Right lung (tissue), 2 donors: ENCODE measurements at regions not wholly inside any gene's neighbourhood (a gene's known extent, or its start where the extent isn't known, plus 50 kb on each side); places are given as distances from the start of the nearest gene placed in this dataset.

ENCODE experiments used
- DNase-seq, 2 donors: peaks; one replicate each; pipeline ENCODE4 v3.0.0-alpha.2; 2013

DNA sequence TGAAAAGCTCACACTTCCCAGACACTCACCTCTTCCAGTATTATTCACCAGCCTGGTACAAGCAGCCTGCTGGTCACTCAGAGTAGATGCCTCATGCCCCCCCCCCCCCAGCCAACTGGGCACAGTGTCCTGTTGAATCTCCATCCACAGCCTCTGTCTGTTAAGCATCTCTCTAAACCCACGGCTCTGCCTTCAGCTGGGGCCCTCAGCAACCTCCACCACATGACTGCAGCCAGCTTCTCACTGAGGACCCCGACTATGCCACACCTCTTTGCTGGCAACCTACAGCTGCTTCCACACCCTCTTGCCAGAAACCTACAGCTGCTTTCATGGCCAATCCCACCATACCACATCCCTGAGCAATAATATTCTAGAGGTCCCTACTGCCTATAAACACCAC, 113.1 kb downstream of the RHOU start:
- DNase-seq = no peak

DNA sequence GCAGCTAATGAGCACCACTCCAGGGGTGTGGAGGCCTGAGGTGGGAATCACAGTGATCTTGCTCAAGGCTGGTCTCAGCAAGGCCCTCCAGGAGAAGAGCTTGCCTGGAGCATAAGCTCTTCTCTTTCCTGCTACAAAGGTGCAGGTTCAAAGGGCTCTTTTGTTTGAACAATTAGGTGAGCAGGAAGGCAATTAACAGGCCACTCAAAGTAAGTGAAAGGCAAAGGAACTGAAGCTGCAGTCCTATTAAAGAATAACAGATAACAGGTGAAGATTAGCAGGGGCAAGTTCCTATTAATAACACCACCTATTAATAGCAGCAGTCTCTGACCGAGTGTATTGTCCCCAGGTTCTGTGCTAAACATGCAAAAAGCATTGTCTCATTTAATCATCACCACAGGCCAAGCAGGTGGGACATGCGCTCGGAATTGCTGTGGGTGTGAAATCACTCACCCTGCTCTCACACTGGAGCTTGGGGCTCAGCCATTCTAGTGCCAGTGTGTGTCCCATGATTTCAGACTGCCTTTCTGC, 113.8 kb downstream of the RHOU start:
- DNase-seq = no peak

DNA sequence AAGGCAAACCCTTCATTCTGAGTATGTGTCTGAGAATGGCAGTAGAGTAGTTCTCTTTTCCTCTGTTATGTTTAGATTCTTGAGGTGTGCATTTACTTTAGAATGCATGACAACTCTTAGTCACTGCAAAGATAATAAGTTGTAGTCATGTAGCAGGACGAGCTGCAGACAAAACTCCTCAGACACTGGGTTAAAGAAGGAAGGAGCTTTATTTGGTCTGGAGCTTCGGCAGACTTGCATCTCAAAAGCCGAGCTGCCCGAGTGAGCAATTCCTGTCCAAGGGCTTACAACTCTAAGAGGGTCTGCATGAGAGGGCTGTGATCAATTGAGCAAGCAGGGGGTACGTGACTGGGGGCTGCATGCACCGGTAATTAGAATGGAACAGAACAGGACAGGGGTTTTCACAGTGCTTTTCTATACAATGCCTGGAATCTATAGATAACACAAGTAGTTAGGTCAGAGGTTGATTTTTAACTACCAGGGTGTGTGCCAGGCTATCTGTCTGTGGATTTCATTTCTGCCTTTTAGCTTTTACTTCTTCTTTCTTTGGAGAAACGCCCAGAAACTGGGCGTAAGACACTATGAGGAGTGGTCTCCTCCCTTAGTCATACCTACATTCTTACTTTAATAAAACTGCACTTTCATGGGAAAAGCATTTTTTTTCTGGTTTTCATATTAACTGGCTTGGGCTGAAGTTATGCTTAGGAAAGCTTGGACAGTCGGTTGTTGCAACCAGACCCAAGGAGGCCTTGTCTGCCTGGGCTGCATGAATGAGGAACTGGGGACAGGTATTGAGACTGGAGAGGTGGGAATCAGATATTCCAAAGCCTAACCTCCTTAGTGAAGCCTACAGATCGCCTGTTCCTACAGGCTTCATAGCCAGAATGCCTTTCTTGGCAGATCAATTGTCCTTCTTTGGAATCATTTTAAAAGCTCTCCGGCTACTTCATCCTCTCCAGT, 115.1 kb downstream of the RHOU start:
- DNase-seq = no peak

DNA sequence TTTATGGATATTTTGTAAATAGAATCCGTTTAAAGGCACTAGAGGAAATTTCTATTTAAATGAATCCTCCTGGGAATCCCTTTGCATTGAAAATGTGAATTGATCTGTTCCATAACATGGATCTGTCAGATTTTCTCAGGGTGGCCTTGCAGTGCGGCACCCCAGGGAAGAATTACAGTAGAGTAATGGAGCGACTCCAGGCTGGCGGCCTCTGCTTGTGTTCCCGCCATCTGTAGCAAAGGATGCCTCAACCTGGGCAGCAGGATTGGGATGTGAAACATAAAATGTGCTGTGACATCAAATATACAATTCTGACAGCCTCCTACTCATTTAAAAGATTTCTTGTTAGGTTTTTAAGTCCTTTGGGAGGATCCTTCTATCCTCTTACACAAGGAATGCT, 115.9 kb downstream of the RHOU start:
- no peak for DNase-seq

DNA sequence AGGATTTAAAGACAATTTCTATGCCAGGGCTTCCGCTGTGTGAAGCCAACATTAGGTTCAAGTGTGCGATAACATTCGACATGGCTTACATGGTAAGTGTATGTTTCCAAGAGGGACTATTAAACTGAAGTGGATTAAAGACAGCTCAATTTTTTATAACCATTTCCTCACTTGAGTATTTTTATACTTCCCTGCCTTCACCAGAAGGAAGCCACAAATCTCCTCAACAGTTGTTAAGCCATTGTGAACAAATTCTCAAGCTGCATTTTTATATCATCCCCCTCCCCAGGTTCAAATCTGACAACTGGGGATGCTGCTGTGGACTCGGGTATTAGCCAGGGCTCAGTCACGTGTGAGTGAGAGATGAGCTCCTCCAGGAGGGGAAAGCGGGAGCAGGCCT, 116.3 kb downstream of the RHOU start:
- DNase-seq = no peak

DNA sequence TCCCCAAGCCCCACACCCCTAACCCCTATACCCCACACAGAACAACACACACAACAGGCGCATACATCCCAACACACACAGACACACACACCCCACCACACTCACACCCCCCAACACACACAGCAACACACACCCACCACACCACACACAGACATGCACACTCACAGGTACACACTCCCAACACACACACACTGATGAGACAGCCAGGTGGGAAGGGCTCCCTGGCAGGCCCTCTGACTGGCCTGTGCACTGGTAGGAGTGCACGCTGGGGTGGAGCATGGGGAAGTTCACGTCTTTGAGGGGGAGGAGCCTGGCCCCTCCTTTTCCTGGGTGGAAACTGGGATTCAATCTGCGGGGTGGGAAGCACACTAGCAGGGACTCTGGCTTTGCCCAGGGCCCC, 116.7 kb downstream of the RHOU start:
- DNase-seq = no peak

DNA sequence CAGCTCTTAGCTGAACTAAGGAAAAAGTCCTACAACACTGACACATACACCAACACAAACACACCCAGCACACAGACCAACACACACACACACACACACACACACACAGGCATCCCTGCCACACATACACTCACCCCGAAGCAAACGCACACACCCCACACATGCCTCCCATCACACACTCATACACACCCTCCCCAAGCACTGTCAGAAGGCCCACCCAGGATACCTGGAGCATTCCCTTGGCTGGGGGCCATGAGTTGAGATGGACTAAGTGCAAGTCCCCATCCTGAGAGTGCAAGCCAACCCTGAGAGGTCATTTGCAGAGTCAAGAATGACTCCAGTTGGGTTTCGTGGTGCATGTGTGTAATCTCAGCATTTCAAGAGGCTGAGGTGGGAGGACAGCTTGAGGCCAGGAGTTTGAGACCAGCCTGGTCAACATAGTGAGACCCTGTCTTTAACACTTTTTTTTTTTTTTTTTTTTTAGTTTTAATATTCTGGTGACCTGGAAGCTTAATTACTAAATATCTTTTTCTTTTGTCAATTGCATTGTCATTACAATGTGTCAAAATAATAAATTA, 117.3 kb downstream of the RHOU start:
- DNase-seq = no peak

DNA sequence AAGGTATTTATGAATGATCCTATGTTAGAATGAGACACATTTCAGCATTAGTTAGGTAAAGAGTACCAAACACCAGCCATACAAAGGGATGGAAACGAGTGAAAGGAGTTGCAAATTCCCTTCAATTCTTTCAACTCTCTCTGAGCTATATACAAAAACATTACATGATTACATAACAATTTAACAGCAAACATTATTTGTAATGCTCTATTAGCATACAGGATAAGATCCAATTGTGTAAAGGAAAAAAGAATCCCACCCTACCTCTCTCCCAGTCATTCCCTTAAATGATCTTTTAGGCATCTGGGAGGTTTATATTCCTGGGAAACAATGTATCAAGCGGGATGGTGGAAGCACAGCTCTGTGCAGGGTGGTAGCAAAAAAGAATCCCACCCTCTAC, 117.9 kb downstream of the RHOU start:
- no peak for DNase-seq

DNA sequence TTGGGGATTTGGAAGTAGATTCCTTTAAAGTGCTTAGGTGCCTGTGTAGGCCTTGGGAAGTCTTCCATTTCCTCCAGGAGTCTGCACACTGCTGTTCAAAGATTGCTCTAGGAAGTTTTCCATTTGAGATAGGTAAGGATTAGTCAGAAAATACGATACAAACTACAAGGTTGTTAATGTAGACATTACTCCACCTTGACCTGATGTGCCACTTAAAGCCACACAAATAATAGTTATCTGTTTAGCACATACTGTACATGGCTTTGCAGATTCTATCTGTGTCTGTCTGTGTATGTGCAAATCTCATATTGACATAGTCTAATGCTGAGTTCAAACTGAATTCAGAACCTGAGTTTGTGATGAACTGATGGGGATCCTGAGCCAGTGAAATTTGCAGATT, 118.4 kb downstream of the RHOU start:
- no peak for DNase-seq

DNA sequence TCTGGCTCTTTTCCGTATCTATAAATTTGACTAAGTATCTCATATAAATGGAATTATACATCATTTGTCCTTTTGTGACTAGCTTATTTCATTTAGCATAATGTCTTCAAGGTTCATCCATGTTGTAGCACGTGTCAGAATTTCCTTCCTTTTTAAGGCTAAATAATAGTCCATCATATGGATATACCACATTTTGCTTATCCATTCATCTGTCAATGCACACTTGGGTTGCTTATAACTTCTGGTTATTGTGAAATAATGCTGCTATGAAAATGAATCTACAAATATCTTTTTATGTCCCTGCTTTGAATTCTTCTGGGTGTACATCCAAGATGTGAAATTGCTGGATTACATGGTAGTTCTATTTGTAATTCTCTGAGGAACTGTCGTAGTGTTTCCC, 119.6 kb downstream of the RHOU start:
- no peak for DNase-seq

DNA sequence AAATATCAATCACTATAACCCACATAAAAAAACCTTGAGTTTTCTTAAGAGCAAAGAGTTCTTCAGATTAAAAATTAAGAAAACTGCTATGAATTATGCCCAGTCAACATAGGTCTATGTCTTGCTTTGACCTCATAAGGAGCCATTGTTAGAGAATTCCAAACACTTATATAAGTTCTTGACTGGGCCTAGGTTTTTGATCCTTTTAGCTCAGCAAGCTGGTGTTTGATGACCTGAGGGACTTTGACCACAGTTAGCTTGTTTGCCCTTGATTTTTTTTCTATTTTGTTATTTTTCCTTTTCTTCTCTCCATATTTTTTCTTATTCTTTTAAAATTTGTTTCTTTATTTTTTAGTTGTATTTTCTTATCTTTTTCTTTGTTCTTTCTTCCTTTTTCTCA, 122.3 kb downstream of the RHOU start:
- no peak for DNase-seq

DNA sequence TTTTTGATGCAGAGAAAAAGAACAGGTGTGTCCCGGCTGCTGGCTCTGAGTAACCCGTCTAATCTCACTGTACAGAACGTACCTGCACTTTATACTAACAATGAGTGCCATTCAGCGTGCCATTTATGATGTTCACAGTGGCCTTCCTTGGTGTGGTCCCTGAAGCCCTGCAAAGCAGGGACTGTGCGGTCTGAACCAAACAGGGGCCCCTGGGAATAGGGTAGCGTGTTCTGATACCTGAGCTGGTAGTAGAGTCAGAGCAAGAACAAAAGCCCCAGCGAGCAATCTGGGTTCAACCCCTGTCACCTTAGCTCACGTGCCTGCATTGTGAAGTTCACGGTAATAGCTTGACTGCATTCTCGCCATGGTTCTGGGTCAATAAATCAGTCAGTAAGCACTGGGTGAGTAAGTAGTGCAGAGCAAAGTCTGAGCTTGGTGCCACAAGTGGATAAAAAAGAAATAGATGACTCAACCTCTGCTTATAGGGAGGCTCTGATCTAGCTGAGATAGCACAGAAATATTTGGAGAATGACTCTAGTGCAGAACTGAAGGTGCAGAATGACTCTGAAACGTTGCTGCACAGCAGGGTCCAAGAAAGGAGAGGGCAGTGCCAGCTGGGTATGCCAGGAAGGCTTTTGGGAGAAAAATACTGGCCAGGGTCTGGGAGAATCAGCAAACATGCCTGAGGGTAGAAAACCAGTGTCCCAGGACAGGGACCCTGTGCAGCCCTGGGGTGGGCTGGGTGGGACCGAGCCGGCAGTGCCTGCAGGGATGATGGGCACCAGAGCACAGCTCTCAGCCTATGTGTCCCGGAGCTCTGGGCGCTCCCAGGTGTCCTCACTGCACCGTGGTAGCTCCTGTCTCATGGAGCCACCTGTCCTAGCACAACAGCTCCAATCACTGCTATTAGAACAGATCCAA, 125.9 kb downstream of the RHOU start:
- no peak for DNase-seq

DNA sequence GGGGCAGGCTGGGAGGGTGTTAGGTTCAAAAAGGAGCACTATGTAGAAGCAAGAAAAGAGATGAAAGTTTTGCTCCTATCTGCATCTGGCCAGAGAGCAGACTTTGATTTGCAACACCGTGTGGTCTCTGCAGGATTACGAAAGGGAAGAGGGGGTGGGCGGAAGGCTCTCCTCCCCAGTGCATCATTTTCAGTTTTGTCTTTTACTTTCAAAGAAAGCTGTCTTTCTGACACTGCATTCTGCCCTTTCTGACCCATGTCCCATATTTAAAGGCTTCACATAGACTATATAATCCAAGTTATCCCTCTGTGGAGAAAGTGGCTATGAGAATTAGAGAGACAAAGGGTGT, 126.5 kb downstream of the RHOU start:
- DNase-seq = no peak

DNA sequence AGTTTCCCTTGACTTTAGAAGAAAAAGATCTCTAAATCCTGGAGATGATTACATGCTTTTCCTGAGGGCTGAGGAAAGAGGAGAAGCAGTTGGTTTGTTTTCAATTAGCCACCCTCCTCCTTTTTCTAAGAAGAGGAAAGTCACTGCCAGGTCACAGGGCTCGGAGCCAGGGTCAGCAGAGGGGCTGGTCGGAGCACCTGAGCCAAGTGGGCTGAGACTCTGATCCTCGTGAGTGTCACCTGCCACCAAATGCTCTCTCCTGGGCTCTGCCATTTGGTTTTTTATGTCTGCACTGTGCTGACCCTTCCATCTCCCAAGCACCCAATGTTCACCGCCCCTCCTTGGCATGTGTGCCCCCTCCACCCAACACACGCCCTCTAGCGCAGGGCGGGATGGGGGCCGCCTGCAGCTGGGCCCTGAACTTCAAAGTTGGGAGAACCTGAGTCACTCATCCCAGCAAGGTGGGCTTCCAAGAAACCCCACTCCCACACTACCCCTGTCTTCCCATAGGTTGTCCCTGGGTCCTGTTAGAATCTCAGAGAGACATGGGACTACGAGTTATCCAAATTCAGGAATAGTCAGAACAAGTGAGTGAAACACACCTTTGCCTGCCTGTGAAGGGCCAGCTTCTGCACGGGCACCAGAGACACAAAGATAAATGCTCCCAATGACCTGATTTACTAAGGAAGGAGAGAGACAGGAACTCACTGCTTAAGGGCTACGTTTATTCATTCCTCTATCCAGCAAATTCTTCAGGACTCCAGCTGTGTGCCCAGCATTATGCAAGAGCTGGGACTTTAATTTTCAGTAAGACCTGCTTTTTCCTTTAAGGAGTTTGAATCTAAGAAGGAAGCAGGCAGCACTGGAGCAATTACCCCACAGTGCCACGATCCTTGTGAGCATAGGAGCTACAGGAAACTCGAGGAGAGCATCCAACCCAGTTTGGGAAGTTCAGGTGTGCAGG, 127.5 kb downstream of the RHOU start:
- DNase-seq = no peak

DNA sequence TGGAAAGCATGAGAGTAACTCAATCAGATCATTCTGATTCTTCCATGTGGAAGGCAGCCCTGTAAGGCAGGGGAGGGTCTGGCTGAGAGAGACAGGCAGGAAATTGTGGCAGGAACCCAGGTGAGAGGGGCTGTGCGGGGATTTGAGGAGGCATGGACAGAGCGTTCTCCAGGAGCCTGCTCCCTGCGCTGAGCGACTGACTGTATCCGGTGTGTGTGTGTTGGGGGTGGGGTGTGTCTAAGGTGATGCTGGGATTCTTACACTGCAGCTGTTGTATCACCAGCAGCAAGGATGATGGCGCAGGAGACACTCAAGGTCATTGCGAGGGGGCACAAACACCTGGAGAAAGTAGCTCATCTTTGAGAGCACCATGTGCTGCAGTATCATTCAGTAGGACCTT, 128.5 kb downstream of the RHOU start:
- DNase-seq = no peak

DNA sequence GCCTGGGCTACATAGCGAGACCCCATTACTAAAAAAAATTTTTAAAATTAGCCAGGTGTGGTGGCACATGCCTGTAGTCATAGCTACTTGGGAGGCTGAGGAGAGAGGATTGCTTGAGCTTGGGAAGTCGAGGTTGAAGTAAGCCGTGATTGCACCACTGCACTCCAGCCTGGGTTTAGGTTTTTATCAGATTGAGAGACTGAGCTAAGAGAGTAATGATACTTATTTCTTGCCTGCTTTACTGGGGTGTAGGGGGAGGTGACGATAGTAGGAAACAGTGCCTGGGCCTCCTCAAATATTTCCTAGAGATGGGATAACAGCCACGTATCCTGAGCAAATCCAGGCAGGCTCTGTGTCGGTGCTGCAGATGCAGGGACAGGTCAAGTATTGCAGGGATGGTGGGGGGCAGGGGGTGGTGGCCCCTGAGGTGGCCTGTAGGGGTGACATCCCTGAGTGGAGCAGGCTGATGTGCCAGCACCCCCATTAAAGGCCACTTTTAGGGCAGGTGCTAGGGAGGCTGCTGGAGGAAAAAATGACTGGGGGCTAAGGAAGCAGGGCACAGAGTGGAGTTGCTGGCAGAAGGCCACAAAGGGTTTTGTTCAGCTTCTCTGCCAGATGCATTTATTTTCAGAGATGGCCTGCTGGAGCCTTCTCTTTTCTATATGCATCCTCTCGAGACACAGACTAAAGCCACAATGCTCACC, 130.5 kb downstream of the RHOU start:
- DNase-seq = no peak

DNA sequence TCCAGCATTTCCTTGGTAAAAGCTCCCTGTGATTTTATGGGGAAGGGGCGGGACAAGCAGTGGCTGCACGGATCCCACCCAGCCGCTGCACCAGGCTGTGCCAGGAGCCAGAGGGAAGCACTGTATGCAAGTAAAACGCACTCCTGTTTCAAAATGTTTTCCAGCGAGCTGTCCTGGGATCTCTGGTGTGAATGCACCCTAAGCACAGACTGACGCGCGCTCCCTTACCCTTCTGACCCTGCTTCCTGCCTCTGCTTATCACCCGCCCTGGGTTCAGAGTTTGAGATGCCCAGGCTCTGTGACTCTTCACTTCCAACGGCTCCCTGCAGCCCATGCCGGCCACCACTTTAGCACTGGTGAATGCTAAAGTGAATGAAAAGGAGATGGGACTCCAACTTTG, 131.2 kb downstream of the RHOU start:
- no peak for DNase-seq

DNA sequence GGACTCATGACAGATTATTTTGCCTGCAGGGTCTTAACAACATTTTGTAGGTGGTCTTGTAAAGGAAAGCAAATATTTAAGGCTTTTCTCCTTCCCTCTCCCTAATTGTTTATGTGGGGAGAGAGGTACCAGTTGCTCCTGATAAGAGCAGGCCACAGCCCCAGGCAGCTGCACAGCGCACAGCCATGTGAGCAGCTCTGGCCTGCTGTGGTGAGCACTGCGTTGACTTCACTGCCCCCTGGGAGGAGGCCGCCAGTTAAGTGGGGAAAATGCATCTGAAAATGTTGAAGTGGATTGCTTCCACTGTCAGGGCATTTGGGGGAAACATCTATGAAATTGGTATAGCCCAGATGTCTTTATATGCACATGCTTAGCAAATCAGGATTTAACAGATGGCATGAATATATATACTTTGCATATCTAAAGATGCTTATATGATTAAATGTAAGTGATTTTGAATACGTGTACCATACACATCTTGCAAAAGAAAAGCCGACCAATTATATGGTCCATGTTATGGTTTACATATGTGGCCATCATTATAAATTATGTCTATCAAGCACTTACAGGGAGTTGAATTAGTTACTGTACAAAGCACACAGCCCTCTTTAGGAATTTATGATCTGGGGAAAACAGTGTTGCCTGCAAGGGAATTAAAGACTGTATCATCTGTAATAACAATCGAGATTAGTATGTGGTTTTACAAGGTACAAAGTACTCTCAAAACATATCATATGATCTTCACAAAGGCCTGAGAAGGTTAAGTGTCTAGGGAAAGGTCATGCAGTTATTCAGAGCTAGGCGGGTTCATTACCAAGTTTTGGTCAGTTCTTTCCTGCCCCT, 132.1 kb downstream of the RHOU start:
- DNase-seq = no peak

DNA sequence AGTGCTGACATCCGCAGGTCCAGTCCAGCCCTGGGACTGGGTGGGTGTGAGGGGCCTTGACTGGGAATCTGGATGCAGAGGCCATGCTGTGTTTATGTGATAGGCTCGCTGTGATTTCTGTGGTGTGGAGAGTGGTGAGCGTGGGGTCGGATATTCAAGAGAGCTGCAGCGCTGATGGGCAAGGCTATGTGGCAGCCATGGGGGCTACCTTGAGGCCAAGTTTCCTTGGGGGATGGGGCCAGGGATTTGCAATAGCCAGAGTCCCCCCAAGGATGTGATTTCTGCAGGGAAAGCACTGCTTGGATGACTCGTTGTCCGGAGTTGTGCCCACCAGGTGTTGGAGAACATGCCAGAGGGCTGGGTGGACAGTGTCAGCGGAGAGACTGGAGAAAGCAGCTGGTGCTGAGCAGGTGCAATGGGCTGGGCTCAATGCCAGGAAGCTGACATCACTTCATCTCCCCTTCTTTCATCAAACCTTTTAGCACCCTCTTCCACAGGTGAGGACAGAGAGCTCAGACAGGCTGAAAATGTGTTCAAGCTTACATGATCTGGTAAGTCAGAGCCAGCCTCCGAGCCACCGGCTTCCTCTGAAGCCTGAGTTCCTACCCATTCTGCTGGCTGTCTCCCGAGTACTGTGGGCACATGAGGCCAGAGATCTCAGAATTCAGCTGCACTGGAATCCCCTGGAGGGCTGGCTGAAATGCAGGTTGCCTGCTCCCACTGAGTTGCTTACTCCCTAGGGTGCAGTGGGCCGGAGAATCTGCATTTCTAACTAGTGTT, 132.9 kb downstream of the RHOU start:
- no peak for DNase-seq
